ENCODE measurements at regions not wholly inside any gene's neighbourhood (a gene's known extent, or its start where the extent isn't known, plus 50 kb on each side); places are given as distances from the start of the nearest gene placed in this dataset.

GRCh38 chr2:158732573-158733429 lies 62.3 kb upstream of the DAPL1 start:
- H2AFZ ChIP-seq (ENCODE audit: low read length, unreplicated experiment), result no peak overlapping the region
- peaks cover 64% of the 10 kb centered on the region for H3K27me3 ChIP-seq (ENCODE audit: insufficient read depth, low read length)
- H3K4me1 ChIP-seq (ENCODE audit: control insufficient read depth, insufficient read depth, low read length, unreplicated experiment), result no peaks in the 10 kb centered on the region
- no peaks in the 10 kb centered on the region for H3K36me3 ChIP-seq (ENCODE audit: insufficient read depth, low read length)
- no peaks in the 10 kb centered on the region for H3K79me2 ChIP-seq (ENCODE audit: control insufficient read depth, insufficient read depth, low read length, unreplicated experiment)
- H3K27ac ChIP-seq (ENCODE audit: low read depth, low read length), result no peak overlapping the region
- no peak overlapping the region for H3K4me3 ChIP-seq (ENCODE audit: low read depth, low read length)

DNA sequence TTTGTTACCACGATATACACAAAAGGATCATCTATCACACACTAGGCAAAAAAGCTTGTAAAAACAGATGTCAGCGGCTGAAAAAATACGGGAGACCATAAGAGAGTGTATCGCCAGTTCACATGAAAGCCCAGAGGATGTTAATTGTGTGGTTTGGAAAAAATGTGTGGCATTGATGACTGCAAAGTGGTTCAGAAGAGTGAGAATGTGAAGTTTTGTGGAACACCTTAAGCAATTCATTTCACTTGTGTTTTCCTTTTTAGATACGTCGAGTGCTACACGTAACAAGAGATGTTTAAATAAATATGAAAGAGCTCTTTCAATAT lies 61.7 kb upstream of the DAPL1 start:
- Histone ChIP-seq H3K4me3 (ENCODE audit: low read depth, low read length) (no peak overlapping the region), H2AFZ (ENCODE audit: low read length, unreplicated experiment) (no peak overlapping the region), H3K27me3 (ENCODE audit: insufficient read depth, low read length) (peaks cover 68% of the 10 kb centered on the region), H3K79me2 (ENCODE audit: control insufficient read depth, insufficient read depth, low read length, unreplicated experiment) (no peaks in the 10 kb centered on the region), H3K36me3 (ENCODE audit: insufficient read depth, low read length) (no peaks in the 10 kb centered on the region), H3K4me1 (ENCODE audit: control insufficient read depth, insufficient read depth, low read length, unreplicated experiment) (no peaks in the 10 kb centered on the region), H3K27ac (ENCODE audit: low read depth, low read length) (no peak overlapping the region)

GRCh38 chr2:158734442-158734841 lies 60.7 kb upstream of the DAPL1 start:
- Histone ChIP-seq H3K27ac (ENCODE audit: low read depth, low read length) (no peak overlapping the region), H3K4me3 (ENCODE audit: low read depth, low read length) (no peak overlapping the region), H3K27me3 (ENCODE audit: insufficient read depth, low read length) (peaks cover 72% of the 10 kb centered on the region), H2AFZ (ENCODE audit: low read length, unreplicated experiment) (no peak overlapping the region), H3K36me3 (ENCODE audit: insufficient read depth, low read length) (no peaks in the 10 kb centered on the region), H3K79me2 (ENCODE audit: control insufficient read depth, insufficient read depth, low read length, unreplicated experiment) (no peaks in the 10 kb centered on the region), H3K4me1 (ENCODE audit: control insufficient read depth, insufficient read depth, low read length, unreplicated experiment) (no peaks in the 10 kb centered on the region)

- H3K79me2 ChIP-seq (ENCODE audit: control insufficient read depth, insufficient read depth, low read length, unreplicated experiment), result no peaks in the 10 kb centered on the region
- no peaks in the 10 kb centered on the region for H3K36me3 ChIP-seq (ENCODE audit: insufficient read depth, low read length)
- peaks cover 65% of the 10 kb centered on the region for H3K27me3 ChIP-seq (ENCODE audit: insufficient read depth, low read length)
- H2AFZ ChIP-seq (ENCODE audit: low read length, unreplicated experiment), result no peak overlapping the region
- no peaks in the 10 kb centered on the region for H3K4me1 ChIP-seq (ENCODE audit: control insufficient read depth, insufficient read depth, low read length, unreplicated experiment)
- H3K27ac ChIP-seq (ENCODE audit: low read depth, low read length), result no peak overlapping the region
- H3K4me3 ChIP-seq (ENCODE audit: low read depth, low read length), result no peak overlapping the region
Observed at GRCh38 chr2:158735822-158736580, 59.1 kb upstream of the DAPL1 start.

DNA sequence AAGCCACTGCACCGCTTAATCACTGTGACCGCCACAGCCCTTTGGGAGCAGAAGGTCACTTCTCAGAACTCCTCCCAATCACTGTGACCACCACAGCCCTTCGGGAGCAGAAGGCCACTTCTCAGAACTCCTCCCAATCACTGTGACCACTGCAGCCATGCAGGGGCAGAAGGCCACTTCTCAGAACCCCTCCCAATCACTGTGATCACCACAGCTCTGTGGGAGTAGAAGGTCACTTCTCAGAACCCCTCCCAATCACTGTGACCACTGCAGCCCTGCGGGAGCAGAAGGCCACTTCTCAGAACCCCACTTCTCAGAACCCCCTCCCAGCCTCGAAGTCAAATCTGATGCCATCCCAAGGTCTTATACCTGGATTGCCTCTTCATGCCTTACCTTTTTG lies 56.8 kb upstream of the DAPL1 start:
- H3K36me3 ChIP-seq (ENCODE audit: insufficient read depth, low read length), result no peaks in the 10 kb centered on the region
- peaks cover 54% of the 10 kb centered on the region for H3K27me3 ChIP-seq (ENCODE audit: insufficient read depth, low read length)
- H2AFZ ChIP-seq (ENCODE audit: low read length, unreplicated experiment), result no peak overlapping the region
- H3K4me3 ChIP-seq (ENCODE audit: low read depth, low read length), result no peak overlapping the region
- H3K27ac ChIP-seq (ENCODE audit: low read depth, low read length), result no peak overlapping the region
- H3K79me2 ChIP-seq (ENCODE audit: control insufficient read depth, insufficient read depth, low read length, unreplicated experiment), result no peaks in the 10 kb centered on the region
- H3K4me1 ChIP-seq (ENCODE audit: control insufficient read depth, insufficient read depth, low read length, unreplicated experiment), result no peaks in the 10 kb centered on the region

GRCh38 chr2:158740127-158740526 lies 55.0 kb upstream of the DAPL1 start:
- no peak overlapping the region for H2AFZ ChIP-seq (ENCODE audit: low read length, unreplicated experiment)
- peaks cover 41% of the 10 kb centered on the region for H3K27me3 ChIP-seq (ENCODE audit: insufficient read depth, low read length)
- no peaks in the 10 kb centered on the region for H3K36me3 ChIP-seq (ENCODE audit: insufficient read depth, low read length)
- H3K4me1 ChIP-seq (ENCODE audit: control insufficient read depth, insufficient read depth, low read length, unreplicated experiment), result no peaks in the 10 kb centered on the region
- H3K4me3 ChIP-seq (ENCODE audit: low read depth, low read length), result no peak overlapping the region
- H3K27ac ChIP-seq (ENCODE audit: low read depth, low read length), result no peak overlapping the region
- H3K79me2 ChIP-seq (ENCODE audit: control insufficient read depth, insufficient read depth, low read length, unreplicated experiment), result no peaks in the 10 kb centered on the region

DNA sequence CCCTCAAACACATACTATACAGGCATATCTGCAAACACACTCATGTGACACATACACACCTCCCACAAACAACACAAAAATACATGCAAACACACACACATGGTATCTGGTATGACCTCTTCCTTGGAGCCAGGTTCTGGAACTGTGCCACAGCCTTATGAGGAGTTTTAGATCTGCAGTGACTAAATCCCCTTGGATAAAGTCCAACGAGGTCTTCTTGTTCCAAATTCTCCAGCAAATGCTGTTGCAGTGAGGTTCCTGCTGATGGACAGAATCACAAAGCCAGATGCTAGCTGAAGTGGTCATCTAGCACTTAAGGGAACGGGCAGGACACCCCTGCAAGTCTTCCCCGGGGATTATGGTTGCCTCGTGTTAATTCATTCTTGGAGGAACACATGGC lies 54.5 kb upstream of the DAPL1 start:
- Histone ChIP-seq H2AFZ (ENCODE audit: low read length, unreplicated experiment) (no peak overlapping the region), H3K4me1 (ENCODE audit: control insufficient read depth, insufficient read depth, low read length, unreplicated experiment) (no peaks in the 10 kb centered on the region), H3K79me2 (ENCODE audit: control insufficient read depth, insufficient read depth, low read length, unreplicated experiment) (no peaks in the 10 kb centered on the region), H3K27ac (ENCODE audit: low read depth, low read length) (no peak overlapping the region), H3K27me3 (ENCODE audit: insufficient read depth, low read length) (peaks cover 37% of the 10 kb centered on the region), H3K4me3 (ENCODE audit: low read depth, low read length) (no peak overlapping the region), H3K36me3 (ENCODE audit: insufficient read depth, low read length) (no peaks in the 10 kb centered on the region)

DNA sequence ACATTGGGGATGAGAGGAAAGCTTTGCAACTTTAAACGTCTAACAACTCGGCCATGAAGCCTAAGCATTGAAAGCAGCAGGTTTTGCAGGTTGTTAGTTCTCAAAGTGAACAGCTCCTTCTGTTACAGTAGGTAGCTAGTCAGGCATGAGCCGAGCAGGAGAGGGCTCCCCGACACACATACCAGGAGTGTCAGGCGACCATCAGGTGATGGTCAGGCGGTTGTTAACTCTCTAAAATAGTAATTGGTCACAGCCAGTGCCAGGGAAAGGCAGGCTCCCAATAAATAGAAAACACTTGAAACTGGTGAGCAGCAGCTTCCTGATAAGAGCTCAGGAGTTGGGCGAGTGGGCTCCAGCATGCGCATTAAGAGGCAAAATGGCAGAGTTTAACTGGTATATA lies 53.5 kb upstream of the DAPL1 start:
- Histone ChIP-seq H3K27me3 (ENCODE audit: insufficient read depth, low read length) (peaks cover 33% of the 10 kb centered on the region), H3K27ac (ENCODE audit: low read depth, low read length) (no peak overlapping the region), H2AFZ (ENCODE audit: low read length, unreplicated experiment) (no peak overlapping the region), H3K4me3 (ENCODE audit: low read depth, low read length) (no peak overlapping the region), H3K4me1 (ENCODE audit: control insufficient read depth, insufficient read depth, low read length, unreplicated experiment) (no peaks in the 10 kb centered on the region), H3K79me2 (ENCODE audit: control insufficient read depth, insufficient read depth, low read length, unreplicated experiment) (no peaks in the 10 kb centered on the region), H3K36me3 (ENCODE audit: insufficient read depth, low read length) (no peaks in the 10 kb centered on the region)

- no peak overlapping the region for H2AFZ ChIP-seq (ENCODE audit: low read length, unreplicated experiment)
- no peak overlapping the region for H3K27ac ChIP-seq (ENCODE audit: low read depth, low read length)
- no peaks in the 10 kb centered on the region for H3K79me2 ChIP-seq (ENCODE audit: control insufficient read depth, insufficient read depth, low read length, unreplicated experiment)
- H3K36me3 ChIP-seq (ENCODE audit: insufficient read depth, low read length), result no peaks in the 10 kb centered on the region
- H3K27me3 ChIP-seq (ENCODE audit: insufficient read depth, low read length), result peaks cover 36% of the 10 kb centered on the region
- no peak overlapping the region for H3K4me3 ChIP-seq (ENCODE audit: low read depth, low read length)
- no peaks in the 10 kb centered on the region for H3K4me1 ChIP-seq (ENCODE audit: control insufficient read depth, insufficient read depth, low read length, unreplicated experiment)
Observed at GRCh38 chr2:158742536-158742935, 52.6 kb upstream of the DAPL1 start.

- Histone ChIP-seq H3K27me3 (ENCODE audit: insufficient read depth, low read length) (peaks cover 36% of the 10 kb centered on the region), H3K4me3 (ENCODE audit: low read depth, low read length) (no peak overlapping the region), H3K4me1 (ENCODE audit: control insufficient read depth, insufficient read depth, low read length, unreplicated experiment) (no peaks in the 10 kb centered on the region), H2AFZ (ENCODE audit: low read length, unreplicated experiment) (no peak overlapping the region), H3K36me3 (ENCODE audit: insufficient read depth, low read length) (no peaks in the 10 kb centered on the region), H3K79me2 (ENCODE audit: control insufficient read depth, insufficient read depth, low read length, unreplicated experiment) (no peaks in the 10 kb centered on the region), H3K27ac (ENCODE audit: low read depth, low read length) (no peak overlapping the region)
Observed at GRCh38 chr2:158743466-158743865, 51.7 kb upstream of the DAPL1 start.

GRCh38 chr2:158743879-158744278 lies 51.2 kb upstream of the DAPL1 start:
- Histone ChIP-seq H3K4me3 (ENCODE audit: low read depth, low read length) (no peak overlapping the region), H2AFZ (ENCODE audit: low read length, unreplicated experiment) (no peak overlapping the region), H3K36me3 (ENCODE audit: insufficient read depth, low read length) (no peaks in the 10 kb centered on the region), H3K79me2 (ENCODE audit: control insufficient read depth, insufficient read depth, low read length, unreplicated experiment) (no peaks in the 10 kb centered on the region), H3K4me1 (ENCODE audit: control insufficient read depth, insufficient read depth, low read length, unreplicated experiment) (no peaks in the 10 kb centered on the region), H3K27ac (ENCODE audit: low read depth, low read length) (no peak overlapping the region), H3K27me3 (ENCODE audit: insufficient read depth, low read length) (peaks cover 35% of the 10 kb centered on the region)

All from ACC112 (cell line).